Muscle layer of colon (tissue), 2 donors: ENCODE measurements at regions not wholly inside any gene's neighbourhood (a gene's known extent, or its start where the extent isn't known, plus 50 kb on each side); places are given as distances from the start of the nearest gene placed in this dataset.

Source experiments
- H3K27ac ChIP-seq: one replicate; pipeline ENCODE4 v1.7.0; 2013; ENCODE audit warnings: low read depth, mild to moderate bottlenecking, low read length, moderate library complexity
- H3K27me3 ChIP-seq, 2 donors: one replicate each; pipeline ENCODE4 v1.7.0; 2013; ENCODE audit warnings: low read length in 2 of 2, mild to moderate bottlenecking in 2 of 2; ENCODE audit not compliant: insufficient read depth in 2 of 2, control insufficient read depth in 1 of 2
- H3K36me3 ChIP-seq: one replicate; pipeline ENCODE4 v1.7.0; 2013; ENCODE audit warnings: mild to moderate bottlenecking, low read length; ENCODE audit not compliant: insufficient read depth
- H3K4me1 ChIP-seq: one replicate; pipeline ENCODE4 v1.7.0; 2013; ENCODE audit warnings: mild to moderate bottlenecking, low read length; ENCODE audit not compliant: insufficient read depth
- H3K4me3 ChIP-seq, 2 donors: one replicate each; pipeline ENCODE4 v1.7.0; 2013; ENCODE audit warnings: low read length in 2 of 2, low read depth in 1 of 2, mild to moderate bottlenecking in 1 of 2, moderate library complexity in 1 of 2
- H3K9ac ChIP-seq: one replicate; pipeline ENCODE4 v1.7.0; 2013; ENCODE audit warnings: low read length
- H3K9me3 ChIP-seq: one replicate; pipeline ENCODE4 v1.7.0; 2013; ENCODE audit warnings: mild to moderate bottlenecking, low read length
- donor health status: abdominal sarcoma.
- donor health status: Adenocarcinoma of cecum.

GRCh38 chr6:168131464-168132415 is 52.7 kb upstream of the FRMD1 start:
- Histone ChIP-seq H3K27me3 (no peaks in the 10 kb centered on the region), H3K9me3 (no peaks in the 10 kb centered on the region), H3K36me3 (no peaks in the 10 kb centered on the region), H3K9ac (no peak overlapping the region), H3K4me3 (no peak overlapping the region), H3K4me1 (no peaks in the 10 kb centered on the region), H3K27ac (no peak overlapping the region)

GRCh38 chr6:168130697-168131371 is 51.8 kb upstream of the FRMD1 start:
- Histone ChIP-seq H3K27ac (no peak overlapping the region), H3K9ac (no peak overlapping the region), H3K27me3 (no peaks in the 10 kb centered on the region), H3K36me3 (no peaks in the 10 kb centered on the region), H3K4me3 (no peak overlapping the region), H3K4me1 (no peaks in the 10 kb centered on the region), H3K9me3 (no peaks in the 10 kb centered on the region)

GRCh38 chr6:168130168-168130696 is 51.2 kb upstream of the FRMD1 start:
- Histone ChIP-seq H3K9ac (no peak overlapping the region), H3K27me3 (no peaks in the 10 kb centered on the region), H3K9me3 (no peaks in the 10 kb centered on the region), H3K4me1 (no peaks in the 10 kb centered on the region), H3K36me3 (no peaks in the 10 kb centered on the region), H3K27ac (no peak overlapping the region), H3K4me3 (no peak overlapping the region)

- Histone ChIP-seq H3K9ac (no peak overlapping the region), H3K4me1 (no peaks in the 10 kb centered on the region), H3K27ac (no peak overlapping the region), H3K36me3 (no peaks in the 10 kb centered on the region), H3K4me3 (no peak overlapping the region), H3K9me3 (no peaks in the 10 kb centered on the region), H3K27me3 (no peaks in the 10 kb centered on the region)
Observed at GRCh38 chr6:168129292-168130167, 50.5 kb upstream of the FRMD1 start.

- no peak overlapping the region for H3K27ac ChIP-seq
- H3K9me3 ChIP-seq = no peaks in the 10 kb centered on the region
- H3K4me3 ChIP-seq = no peak overlapping the region
- no peak overlapping the region for H3K9ac ChIP-seq
- no peaks in the 10 kb centered on the region for H3K27me3 ChIP-seq
- no peaks in the 10 kb centered on the region for H3K36me3 ChIP-seq
- H3K4me1 ChIP-seq = no peaks in the 10 kb centered on the region
Observed at GRCh38 chr6:168128631-168129291, 49.7 kb upstream of the FRMD1 start.
